WI38 (cell line): ENCODE measurements at regions not wholly inside any gene's neighbourhood (a gene's known extent, or its start where the extent isn't known, plus 50 kb on each side); places are given as distances from the start of the nearest gene placed in this dataset.

Experiments
- H3K4me3 ChIP-seq: 2 replicates; pipeline ENCODE4 v1.5.1; 2011; ENCODE audit warnings: low read depth, mild to moderate bottlenecking, control low read depth, low read length
- TF ChIP-seq, protein P1 (sequence below): IDR thresholded peaks from 2 replicates; pipeline ENCODE4 v1.5.1; 2012; ENCODE audit warnings: low read depth, mild to moderate bottlenecking, control low read depth, low read length

GRCh38 chr3:83189634-83190033 is 1428.2 kb upstream of the GBE1 start:
- H3K4me3 ChIP-seq: no peak overlapping the region
- TF ChIP-seq, protein P1, sequence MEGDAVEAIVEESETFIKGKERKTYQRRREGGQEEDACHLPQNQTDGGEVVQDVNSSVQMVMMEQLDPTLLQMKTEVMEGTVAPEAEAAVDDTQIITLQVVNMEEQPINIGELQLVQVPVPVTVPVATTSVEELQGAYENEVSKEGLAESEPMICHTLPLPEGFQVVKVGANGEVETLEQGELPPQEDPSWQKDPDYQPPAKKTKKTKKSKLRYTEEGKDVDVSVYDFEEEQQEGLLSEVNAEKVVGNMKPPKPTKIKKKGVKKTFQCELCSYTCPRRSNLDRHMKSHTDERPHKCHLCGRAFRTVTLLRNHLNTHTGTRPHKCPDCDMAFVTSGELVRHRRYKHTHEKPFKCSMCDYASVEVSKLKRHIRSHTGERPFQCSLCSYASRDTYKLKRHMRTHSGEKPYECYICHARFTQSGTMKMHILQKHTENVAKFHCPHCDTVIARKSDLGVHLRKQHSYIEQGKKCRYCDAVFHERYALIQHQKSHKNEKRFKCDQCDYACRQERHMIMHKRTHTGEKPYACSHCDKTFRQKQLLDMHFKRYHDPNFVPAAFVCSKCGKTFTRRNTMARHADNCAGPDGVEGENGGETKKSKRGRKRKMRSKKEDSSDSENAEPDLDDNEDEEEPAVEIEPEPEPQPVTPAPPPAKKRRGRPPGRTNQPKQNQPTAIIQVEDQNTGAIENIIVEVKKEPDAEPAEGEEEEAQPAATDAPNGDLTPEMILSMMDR: no peak

- TF ChIP-seq, protein P1: no peak
- H3K4me3 ChIP-seq: no peak overlapping the region
These were observed 1408.0 kb upstream of the GBE1 start for GRCh38 chr3:83169473-83169872.

DNA sequence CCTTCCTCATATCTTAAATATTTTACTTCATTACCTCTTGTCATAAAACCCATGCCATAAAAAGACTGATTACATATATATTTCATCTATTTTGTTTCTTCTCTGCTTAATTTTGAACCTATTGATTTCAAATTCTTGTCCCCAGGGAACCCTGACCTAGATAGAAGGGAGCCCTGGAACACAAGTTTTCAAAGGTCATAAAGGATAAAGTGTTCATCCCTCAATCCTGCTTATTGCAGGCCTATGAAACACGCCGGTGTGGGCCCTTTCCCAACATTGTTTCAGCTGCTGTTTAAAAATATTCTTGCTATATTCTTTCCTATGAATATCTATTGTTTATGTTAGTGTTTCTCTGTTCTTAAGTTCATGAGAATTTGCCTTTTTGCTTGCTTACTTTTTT is 1389.5 kb upstream of the GBE1 start:
- H3K4me3 ChIP-seq: no peak overlapping the region
- TF ChIP-seq, protein P1: no peak

DNA sequence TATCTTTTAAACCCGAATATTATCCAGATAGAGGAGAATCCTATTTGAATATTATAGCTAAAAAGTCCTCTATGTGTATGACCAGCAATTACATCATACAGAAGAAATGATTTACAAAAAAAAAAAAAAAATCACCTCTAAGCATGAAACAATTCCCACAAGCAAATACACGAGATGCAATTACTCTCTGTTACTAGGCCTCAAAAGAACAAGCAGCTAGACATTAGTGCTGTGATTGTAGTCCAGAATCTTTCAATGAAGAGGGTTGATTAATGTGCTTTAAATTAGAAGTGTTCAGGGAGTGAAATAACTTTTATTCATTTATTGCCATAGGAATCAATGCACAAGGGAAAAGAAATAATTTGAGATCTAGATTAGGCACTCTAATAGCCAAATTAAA is 1379.5 kb upstream of the GBE1 start:
- TF ChIP-seq, protein P1: no peak
- no peak overlapping the region for H3K4me3 ChIP-seq

DNA sequence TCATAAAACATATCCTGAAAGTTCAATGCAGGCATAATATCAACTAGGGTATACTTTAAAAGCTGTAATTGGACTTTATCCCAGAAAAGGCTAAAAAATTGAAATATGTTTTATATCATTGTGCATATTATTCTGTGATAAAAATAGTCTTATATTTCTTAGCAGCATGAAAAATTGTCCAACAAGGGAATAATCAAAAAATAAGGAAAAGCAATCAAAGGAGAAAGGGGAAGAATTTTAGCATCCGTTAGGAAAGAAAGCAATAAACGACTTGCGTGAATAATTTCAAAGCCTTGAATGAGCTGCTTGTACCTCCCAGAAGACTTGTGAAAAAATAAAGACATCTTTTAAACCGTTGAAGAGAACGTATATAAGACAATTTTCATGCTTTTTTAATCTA is 1369.8 kb upstream of the GBE1 start:
- H3K4me3 ChIP-seq: no peak overlapping the region
- TF ChIP-seq, protein P1: no peak

- TF ChIP-seq, protein P1: no peak
- H3K4me3 ChIP-seq: no peak overlapping the region
These were observed 1361.4 kb upstream of the GBE1 start for GRCh38 chr3:83122774-83123350.

- H3K4me3 ChIP-seq: no peak overlapping the region
- TF ChIP-seq, protein P1: no peak
These were observed 1331.8 kb upstream of the GBE1 start for GRCh38 chr3:83093222-83093572.
